GM18505 (cell line): ENCODE measurements at regions not wholly inside any gene's neighbourhood (a gene's known extent, or its start where the extent isn't known, plus 50 kb on each side); places are given as distances from the start of the nearest gene placed in this dataset.
"Not testable (repeated sequence)": the region's sequence is repeated elsewhere in the genome, so short reads cannot be mapped to it uniquely, and the experiment has no call there.

Experiments
- ATAC-seq: cut with Tn5 transposase; IDR thresholded peaks from one replicate; pipeline ENCODE4 v1.9.1; 2021; ENCODE audit not compliant: unreplicated experiment
- POLR2A ChIP-seq: IDR thresholded peaks from 4 replicates; pipeline ENCODE4 v1.6.1; 2011; ENCODE audit warnings: borderline replicate concordance; ENCODE audit not compliant: insufficient read depth, insufficient read length; ENCODE audit errors: extremely low read depth

- TF ChIP-seq POLR2A: no peak
- no peak for ATAC-seq
Observed at GRCh38 chr18:67455890-67456501, 60.5 kb downstream of the DSEL start.

GRCh38 chr18:67453901-67454300, 62.6 kb downstream of the DSEL start:
- TF ChIP-seq POLR2A: no peak
- no peak for ATAC-seq

GRCh38 chr18:67451960-67452359, 64.6 kb downstream of the DSEL start:
- no peak for TF ChIP-seq POLR2A
- no peak for ATAC-seq

- not testable (repeated sequence) for ATAC-seq
Observed at GRCh38 chr18:67451101-67451500, 65.4 kb downstream of the DSEL start.

- TF ChIP-seq POLR2A: no peak
- no peak for ATAC-seq
Observed at GRCh38 chr18:67433971-67434370, 82.5 kb downstream of the DSEL start.

GRCh38 chr18:67432806-67433205, 83.7 kb downstream of the DSEL start:
- no peak for ATAC-seq

GRCh38 chr18:67428805-67429204, 87.7 kb downstream of the DSEL start:
- no peak for ATAC-seq
- no peak for TF ChIP-seq POLR2A

More at GRCh38 chr18:67432806-67433205, 83.7 kb downstream of the DSEL start:
- no peak for TF ChIP-seq POLR2A

- TF ChIP-seq POLR2A: no peak
- ATAC-seq: no peak
Observed at GRCh38 chr18:67428158-67428557, 88.4 kb downstream of the DSEL start.

- ATAC-seq: no peak
- no peak for TF ChIP-seq POLR2A
Observed at GRCh38 chr18:67426486-67426885, 90.0 kb downstream of the DSEL start.

GRCh38 chr18:67425672-67426071, 90.8 kb downstream of the DSEL start:
- no peak for TF ChIP-seq POLR2A
- ATAC-seq: no peak

GRCh38 chr18:67421651-67422050, 94.9 kb downstream of the DSEL start:
- TF ChIP-seq POLR2A: no peak
- no peak for ATAC-seq

GRCh38 chr18:67417864-67418523, 98.5 kb downstream of the DSEL start:
- peak; percentile 93 for ATAC-seq

GRCh38 chr18:67411116-67411515, 105.4 kb downstream of the DSEL start:
- ATAC-seq: no peak
- no peak for TF ChIP-seq POLR2A

More at GRCh38 chr18:67417864-67418523, 98.5 kb downstream of the DSEL start:
- no peak for TF ChIP-seq POLR2A
